GM21526 (cell line): ENCODE measurements at regions not wholly inside any gene's neighbourhood (a gene's known extent, or its start where the extent isn't known, plus 50 kb on each side); places are given as distances from the start of the nearest gene placed in this dataset.
A peak's percentile ranks its signal among the peaks of the same experiment; 100 is the strongest.

Source experiments
- ATAC-seq: cut with Tn5 transposase; IDR thresholded peaks from one replicate; pipeline ENCODE4 v1.9.1; 2021; ENCODE audit warnings: moderate library complexity; ENCODE audit not compliant: unreplicated experiment, low FRiP score

DNA sequence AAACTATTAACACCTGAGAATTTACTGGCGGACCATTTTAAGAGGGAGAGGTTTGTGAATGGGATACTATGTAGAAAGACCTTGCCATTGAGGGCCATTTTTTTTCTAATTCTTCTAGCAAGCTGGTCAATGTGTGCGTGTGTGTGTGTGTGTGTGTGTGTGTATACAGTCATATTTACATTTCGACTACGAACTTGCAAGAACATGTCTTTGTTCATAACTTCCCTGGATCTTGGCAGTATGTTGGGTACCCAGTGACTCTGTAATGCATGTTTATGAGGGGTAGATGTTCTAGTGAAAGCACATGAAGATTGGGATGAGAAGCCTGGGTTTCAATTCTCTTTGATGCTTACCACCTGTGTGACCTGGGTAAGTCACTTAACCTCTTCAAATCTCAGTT is 133.6 kb downstream of the UBE2E3 start:
- no peak for ATAC-seq

GRCh38 chr2:181116261-181116660 is 135.9 kb downstream of the UBE2E3 start:
- ATAC-seq, result no peak

- no peak for ATAC-seq
Measured at GRCh38 chr2:181117206-181117925, 137.0 kb downstream of the UBE2E3 start.

DNA sequence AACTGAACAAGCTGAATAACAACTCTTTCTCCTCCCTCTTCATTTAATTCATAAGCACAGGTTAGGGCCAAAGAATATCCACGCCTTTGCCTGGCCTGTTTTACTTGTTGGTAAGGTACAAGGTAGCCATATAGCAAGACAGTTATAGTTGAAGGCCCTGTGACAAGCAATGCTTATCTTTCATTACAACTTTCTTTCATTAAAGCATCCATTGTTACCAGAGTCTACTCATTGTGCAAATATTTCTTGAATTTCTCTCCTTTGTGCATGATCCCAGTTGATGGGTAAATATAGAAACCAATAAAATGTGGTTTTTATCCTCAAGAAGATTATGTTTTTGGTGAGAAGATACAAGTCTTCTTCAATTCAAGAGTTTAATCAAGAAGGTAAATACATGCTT is 140.2 kb downstream of the UBE2E3 start:
- ATAC-seq, result no peak

DNA sequence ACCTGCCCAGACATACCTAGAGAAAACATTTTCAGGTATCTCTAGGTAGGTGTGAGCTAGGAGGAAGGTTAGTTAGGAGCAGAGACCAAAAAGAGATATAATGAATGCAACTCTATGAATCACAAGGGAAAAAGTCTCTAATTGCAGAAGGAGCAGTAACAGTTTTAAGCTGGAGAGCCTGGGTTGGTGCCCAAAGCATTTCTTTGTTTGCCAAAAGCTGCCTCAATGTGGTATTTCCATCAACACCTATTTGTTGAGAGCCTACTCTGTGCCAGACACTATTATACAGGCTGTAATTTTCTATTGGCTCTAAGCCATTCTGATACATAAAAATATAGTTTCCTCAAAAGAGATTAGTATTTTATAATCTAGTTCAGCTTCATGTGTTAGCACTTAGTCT is 141.6 kb downstream of the UBE2E3 start:
- no peak for ATAC-seq

- no peak for ATAC-seq
Measured at GRCh38 chr2:181122601-181123000, 142.2 kb downstream of the UBE2E3 start.

DNA sequence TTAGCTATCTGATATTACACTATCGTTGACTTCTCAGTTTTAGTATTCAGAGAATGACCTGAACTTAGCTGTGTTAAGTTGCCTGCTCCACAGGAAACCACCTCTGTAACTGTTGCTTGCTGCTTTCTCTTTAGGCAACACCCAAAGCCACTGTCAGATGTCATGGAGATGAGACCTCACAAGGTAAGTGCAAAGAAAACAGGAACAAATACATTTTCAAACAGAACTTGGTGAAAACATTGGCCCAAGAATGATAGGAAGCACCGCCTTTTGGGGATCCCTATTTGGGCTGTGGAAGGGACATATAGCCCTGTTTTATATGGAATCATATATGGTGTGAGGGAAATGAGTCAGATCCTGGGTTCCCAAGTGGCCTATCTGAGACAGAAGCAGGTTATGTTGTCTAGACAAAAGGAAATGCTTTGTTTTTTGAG is 143.4 kb downstream of the UBE2E3 start:
- ATAC-seq, result peak; percentile 97

GRCh38 chr2:181124497-181124896 is 144.1 kb downstream of the UBE2E3 start:
- ATAC-seq, result no peak

GRCh38 chr2:181125359-181125758 is 145.0 kb downstream of the UBE2E3 start:
- no peak for ATAC-seq

GRCh38 chr2:181126311-181126868 is 146.0 kb downstream of the UBE2E3 start:
- ATAC-seq, result no peak

- ATAC-seq, result peak; percentile 57
Measured at GRCh38 chr2:181128199-181128598, 147.8 kb downstream of the UBE2E3 start.

DNA sequence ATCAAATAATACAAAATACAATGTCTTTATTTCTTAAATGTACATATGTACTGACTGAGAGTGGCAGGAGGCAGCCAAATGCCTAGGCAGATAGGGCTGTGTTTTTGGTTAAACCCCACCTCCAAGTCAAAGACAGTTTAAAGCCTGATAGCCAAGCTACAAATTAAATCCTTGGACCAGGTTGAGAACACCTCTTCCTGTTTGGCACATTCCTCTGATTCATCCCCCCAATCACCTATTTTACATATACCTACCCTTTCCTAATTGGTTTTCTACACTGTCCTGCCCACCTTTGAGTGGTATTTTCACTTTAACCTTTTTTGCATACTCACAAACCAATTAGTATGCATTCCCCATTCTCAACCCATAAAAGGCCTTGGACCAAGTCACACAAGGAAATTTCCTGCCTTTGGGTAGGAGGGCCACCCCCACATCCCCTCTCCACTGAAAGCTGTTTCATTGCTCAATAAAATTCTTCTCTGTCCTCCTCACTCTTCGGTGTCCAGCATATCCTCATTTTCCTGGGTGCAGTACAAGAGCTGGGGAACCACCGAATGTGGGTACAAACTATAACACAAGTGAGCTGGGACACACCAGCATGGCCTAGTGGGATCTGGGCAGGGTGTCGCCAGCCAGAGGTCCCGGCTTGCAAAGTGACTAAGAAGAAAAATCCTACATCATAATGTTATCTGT is 149.1 kb downstream of the UBE2E3 start:
- no peak for ATAC-seq

- ATAC-seq, result no peak
Measured at GRCh38 chr2:181130686-181131085, 150.3 kb downstream of the UBE2E3 start.

GRCh38 chr2:181131584-181131983 is 151.2 kb downstream of the UBE2E3 start:
- ATAC-seq, result no peak

DNA sequence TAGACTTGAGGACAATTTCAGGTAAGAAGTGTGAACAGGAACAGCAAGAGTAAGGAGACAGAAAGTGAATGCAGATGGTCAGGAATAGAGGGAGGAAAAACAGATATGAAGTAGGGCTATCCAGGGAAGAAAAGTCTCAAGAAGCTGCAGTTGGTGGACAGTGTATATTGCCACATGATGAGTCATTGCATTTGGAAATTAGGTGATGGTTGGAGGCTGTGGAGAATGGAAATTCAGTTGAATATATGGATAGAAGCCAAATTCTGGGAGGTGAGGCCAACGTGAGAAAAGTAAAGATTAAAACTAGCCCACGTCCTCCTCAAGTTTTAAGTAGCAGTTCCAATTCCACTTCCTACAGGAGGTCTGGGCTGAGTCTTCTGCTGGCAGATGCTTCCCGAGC is 158.4 kb downstream of the UBE2E3 start:
- no peak for ATAC-seq

GRCh38 chr2:181139831-181140230 is 159.4 kb downstream of the UBE2E3 start:
- no peak for ATAC-seq

GRCh38 chr2:181140414-181140813 is 160.0 kb downstream of the UBE2E3 start:
- no peak for ATAC-seq

DNA sequence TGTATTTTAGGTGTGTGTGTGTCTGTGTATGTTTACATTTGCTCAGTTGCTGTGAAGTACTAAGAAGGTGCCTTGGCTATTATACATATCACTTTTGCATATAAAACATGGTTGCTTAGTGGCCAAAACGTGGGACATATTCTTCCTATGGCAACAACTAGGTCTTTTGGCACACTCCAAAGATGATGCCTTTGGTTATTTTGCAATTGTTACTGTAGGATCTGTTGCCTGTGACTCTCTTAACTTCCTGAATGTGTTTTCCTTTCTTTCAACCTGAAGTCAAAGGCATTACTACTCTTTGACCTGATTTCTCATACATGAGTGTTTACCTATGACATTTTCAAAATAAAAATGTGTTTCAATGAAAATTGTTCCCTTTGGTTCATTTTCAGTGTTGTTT is 160.5 kb downstream of the UBE2E3 start:
- no peak for ATAC-seq

DNA sequence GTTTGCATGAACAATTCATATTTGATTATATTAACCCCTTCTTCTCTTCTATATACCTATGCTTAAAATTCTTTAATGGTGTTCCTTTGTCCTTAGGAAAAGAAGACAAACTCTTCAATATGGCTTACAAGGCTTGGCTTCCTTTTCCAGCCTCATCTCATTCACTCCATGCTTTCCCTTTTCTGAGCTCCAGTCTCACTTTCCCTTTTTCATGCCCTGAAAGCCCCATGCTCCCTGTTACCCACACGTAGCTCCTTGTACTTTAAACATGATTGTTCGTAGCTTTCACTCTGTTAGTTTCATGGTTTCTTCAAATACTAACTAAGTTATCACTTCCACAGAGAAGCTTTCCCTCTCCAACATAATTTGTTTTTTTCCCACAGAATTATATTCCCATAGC is 161.3 kb downstream of the UBE2E3 start:
- no peak for ATAC-seq

GRCh38 chr2:181142514-181142913 is 162.1 kb downstream of the UBE2E3 start:
- ATAC-seq, result no peak

GRCh38 chr2:181143790-181144300 is 163.4 kb downstream of the UBE2E3 start:
- no peak for ATAC-seq

GRCh38 chr2:181145645-181146044 is 165.2 kb downstream of the UBE2E3 start:
- no peak for ATAC-seq
